HEK293 (cell line): ENCODE measurements at regions not wholly inside any gene's neighbourhood (a gene's known extent, or its start where the extent isn't known, plus 50 kb on each side); places are given as distances from the start of the nearest gene placed in this dataset.

Experiments used
- CTCF ChIA-PET: fragments of 350-600 bp; formaldehyde crosslinking; extraction: SDS; loops from one replicate; lab custom pipeline; 2021; ENCODE audit warnings: antibody characterized with exemption; lab: Yijun Ruan, JAX
- POLR2A ChIA-PET: fragments of 300-600 bp; formaldehyde crosslinking; extraction: SDS; loops from one replicate; lab custom pipeline; 2020; ENCODE audit warnings: antibody characterized with exemption, inconsistent platforms; lab: Yijun Ruan, JAX
- H3K27ac ChIP-seq: fragments of 200-500 bp; sonication (Bioruptor generic); 2 replicates; pipeline ENCODE4 v1.5.1; 2014; ENCODE audit warnings: low read depth, low read length, control low read depth, inconsistent platforms; ENCODE audit errors: extremely low read depth
- H3K36me3 ChIP-seq, 2 experiments: fragments of 200-500 bp in 1 of 2; sonication (Bioruptor generic) in 1 of 2; 1 replicate in 1 of 2; 2 replicates in 1 of 2; pipeline ENCODE4 v1.5.1; 2014 to 2017; ENCODE audit warnings: inconsistent platforms in 2 of 2, low read length in 2 of 2; ENCODE audit not compliant: control insufficient read depth in 2 of 2, insufficient read depth in 1 of 2
- H3K4me1 ChIP-seq: fragments of 200-500 bp; sonication (Bioruptor generic); 2 replicates; pipeline ENCODE4 v1.5.1; 2014; ENCODE audit warnings: mild to moderate bottlenecking, low read length, inconsistent platforms; ENCODE audit not compliant: control insufficient read depth, insufficient read depth
- H3K4me3 ChIP-seq: 2 replicates; pipeline ENCODE4 v1.5.1; 2011; ENCODE audit warnings: low read depth, mild to moderate bottlenecking, control low read depth, low read length, moderate library complexity
- H3K9me3 ChIP-seq: fragments of 200-500 bp; sonication (Bioruptor generic); 2 replicates; pipeline ENCODE4 v1.5.1; 2014; ENCODE audit warnings: low read depth, low read length, inconsistent platforms; ENCODE audit not compliant: control insufficient read depth, insufficient read depth
- EGR2 ChIP-seq: fragments of 450-650 bp; formaldehyde crosslinking; IDR thresholded peaks from 2 replicates; pipeline ENCODE4 v1.5.1; 2016; ENCODE audit warnings: low read depth, missing biosample characterization, missing genetic modification characterization
- GLI4 ChIP-seq: fragments of 450-650 bp; formaldehyde crosslinking; IDR thresholded peaks from 2 replicates; pipeline ENCODE4 v1.5.1; 2016; ENCODE audit warnings: missing biosample characterization, missing genetic modification characterization
- REPIN1 ChIP-seq: fragments of 450-650 bp; formaldehyde crosslinking; IDR thresholded peaks from 2 replicates; pipeline ENCODE4 v1.5.1; 2017; ENCODE audit warnings: missing biosample characterization, missing genetic modification characterization, low read depth
- WT1 ChIP-seq: fragments of 450-650 bp; formaldehyde crosslinking; IDR thresholded peaks from 2 replicates; pipeline ENCODE4 v1.5.1; 2016; ENCODE audit warnings: missing biosample characterization, missing genetic modification characterization
- ZBTB17 ChIP-seq: fragments of 450-650 bp; formaldehyde crosslinking; IDR thresholded peaks from 2 replicates; pipeline ENCODE4 v1.5.1; 2016; ENCODE audit warnings: missing biosample characterization, missing genetic modification characterization
- ZFHX2 ChIP-seq: fragments of 450-650 bp; formaldehyde crosslinking; conservative IDR thresholded peaks from 2 replicates; pipeline ENCODE4 v1.5.1; 2016; ENCODE audit warnings: missing biosample characterization, missing genetic modification characterization
- ZNF10 ChIP-seq: fragments of 450-650 bp; formaldehyde crosslinking; IDR thresholded peaks from 2 replicates; pipeline ENCODE4 v1.5.1; 2017; ENCODE audit warnings: missing biosample characterization, missing genetic modification characterization
- ZNF133 ChIP-seq: fragments of 450-650 bp; formaldehyde crosslinking; IDR thresholded peaks from 2 replicates; pipeline ENCODE4 v1.5.1; 2016; ENCODE audit warnings: missing biosample characterization, missing genetic modification characterization
- ZNF16 ChIP-seq: fragments of 450-650 bp; formaldehyde crosslinking; IDR thresholded peaks from 2 replicates; pipeline ENCODE4 v1.5.1; 2016; ENCODE audit warnings: low read depth, missing biosample characterization, missing genetic modification characterization
- ZNF2 ChIP-seq: fragments of 450-650 bp; formaldehyde crosslinking; IDR thresholded peaks from 2 replicates; pipeline ENCODE4 v1.5.1; 2016; ENCODE audit warnings: missing biosample characterization, missing genetic modification characterization
- ZNF221 ChIP-seq: fragments of 450-650 bp; formaldehyde crosslinking; IDR thresholded peaks from 2 replicates; pipeline ENCODE4 v1.5.1; 2017; ENCODE audit warnings: missing biosample characterization, missing genetic modification characterization, borderline replicate concordance
- ZNF311 ChIP-seq: fragments of 450-650 bp; formaldehyde crosslinking; IDR thresholded peaks from 2 replicates; pipeline ENCODE4 v1.5.1; 2017; ENCODE audit warnings: missing biosample characterization, missing genetic modification characterization, borderline replicate concordance
- ZNF391 ChIP-seq: fragments of 450-650 bp; formaldehyde crosslinking; IDR thresholded peaks from 2 replicates; pipeline ENCODE4 v1.5.1; 2016; ENCODE audit warnings: low read depth, missing biosample characterization, missing genetic modification characterization, borderline replicate concordance
- ZNF416 ChIP-seq: fragments of 450-650 bp; formaldehyde crosslinking; IDR thresholded peaks from 2 replicates; pipeline ENCODE4 v1.5.1; 2016; ENCODE audit warnings: missing biosample characterization, missing genetic modification characterization
- ZNF514 ChIP-seq: fragments of 450-650 bp; formaldehyde crosslinking; IDR thresholded peaks from 2 replicates; pipeline ENCODE4 v1.5.1; 2016; ENCODE audit warnings: missing biosample characterization, missing genetic modification characterization
- ZNF558 ChIP-seq: fragments of 450-650 bp; formaldehyde crosslinking; IDR thresholded peaks from 2 replicates; pipeline ENCODE4 v1.5.1; 2016; ENCODE audit warnings: missing biosample characterization, missing genetic modification characterization
- ZNF626 ChIP-seq: fragments of 450-650 bp; sonication (Bioruptor Pico); formaldehyde crosslinking; IDR thresholded peaks from 2 replicates; pipeline ENCODE4 v1.5.1; 2018; ENCODE audit warnings: missing biosample characterization, missing genetic modification characterization, inconsistent platforms
- ZNF768 ChIP-seq: fragments of 450-650 bp; formaldehyde crosslinking; IDR thresholded peaks from 2 replicates; pipeline ENCODE4 v1.5.1; 2018; ENCODE audit warnings: missing biosample characterization, mild to moderate bottlenecking, missing genetic modification characterization
- TF ChIP-seq, protein P1 (sequence below): fragments of 450-650 bp; formaldehyde crosslinking; IDR thresholded peaks from 2 replicates; pipeline ENCODE4; 2016; ENCODE audit warnings: missing biosample characterization, missing genetic modification characterization
- TF ChIP-seq, protein P2 (sequence below): fragments of 450-650 bp; formaldehyde crosslinking; IDR thresholded peaks from 2 replicates; pipeline ENCODE4 v1.5.1; 2016; ENCODE audit warnings: missing biosample characterization, missing genetic modification characterization
- TF ChIP-seq, protein P3 (sequence below): fragments of 450-650 bp; formaldehyde crosslinking; IDR thresholded peaks from 2 replicates; pipeline ENCODE4 v1.5.1; 2016; ENCODE audit warnings: missing biosample characterization, missing genetic modification characterization
- TF ChIP-seq, protein P4 (sequence below): fragments of 450-650 bp; formaldehyde crosslinking; IDR thresholded peaks from 2 replicates; pipeline ENCODE4 v1.5.1; 2016; ENCODE audit warnings: missing biosample characterization, missing genetic modification characterization

DNA sequence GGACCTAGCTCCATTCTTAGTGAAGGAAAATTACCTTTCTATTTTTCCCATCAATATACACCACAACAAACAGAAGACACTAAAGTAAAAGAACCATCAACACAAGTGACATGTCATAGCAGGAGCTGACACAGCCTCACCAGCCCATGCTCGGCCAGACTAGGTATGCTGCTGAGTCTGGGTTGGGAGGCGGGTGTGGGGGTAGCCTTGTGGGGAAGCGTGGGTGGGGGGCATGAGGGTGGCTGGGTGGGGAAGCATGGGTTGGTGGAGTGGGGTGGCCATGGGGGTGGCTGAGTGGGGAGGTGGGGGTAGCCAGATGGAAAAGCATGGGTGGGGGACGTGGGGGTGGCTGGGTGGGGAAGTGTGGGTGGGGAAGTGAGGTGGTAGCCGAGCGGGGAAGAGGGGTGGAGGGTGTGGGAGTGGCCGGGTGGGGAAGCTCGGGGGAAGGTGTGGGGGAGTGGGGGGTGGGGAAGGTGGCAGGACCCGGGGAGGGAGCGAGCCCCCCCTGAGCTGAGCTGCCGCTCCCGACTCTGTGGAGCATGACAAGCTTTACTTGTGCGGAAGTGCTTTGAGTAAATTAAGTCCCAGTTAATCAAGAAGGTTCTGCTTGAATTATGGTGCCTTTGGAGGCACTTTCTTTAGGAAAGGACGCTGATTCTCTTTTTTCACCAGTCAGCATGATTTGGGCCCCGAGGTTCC lies 294.6 kb upstream of the ZNF32 start:
- TF ChIP-seq ZNF768 (tag by site-specific recombination) (no peak), ZFHX2 (tag by site-specific recombination) (peak; percentile 60), ZNF221 (no peak), EGR2 (tag by site-specific recombination) (peak; percentile 65)
- no peaks in the 10 kb centered on the region for H3K4me1 ChIP-seq
- H3K27ac ChIP-seq: no peak overlapping the region
- POLR2A ChIA-PET: interaction anchor here (0.6 kb wide), 1 partner anchor 527 kb away, joined by 7 read pairs; no protein-coding TSS in a partner anchor
- H3K9me3 ChIP-seq: no peaks in the 10 kb centered on the region
- H3K36me3 ChIP-seq: no peaks in the 10 kb centered on the region
- no peak overlapping the region for H3K4me3 ChIP-seq
- CTCF ChIA-PET: no interaction called here

DNA sequence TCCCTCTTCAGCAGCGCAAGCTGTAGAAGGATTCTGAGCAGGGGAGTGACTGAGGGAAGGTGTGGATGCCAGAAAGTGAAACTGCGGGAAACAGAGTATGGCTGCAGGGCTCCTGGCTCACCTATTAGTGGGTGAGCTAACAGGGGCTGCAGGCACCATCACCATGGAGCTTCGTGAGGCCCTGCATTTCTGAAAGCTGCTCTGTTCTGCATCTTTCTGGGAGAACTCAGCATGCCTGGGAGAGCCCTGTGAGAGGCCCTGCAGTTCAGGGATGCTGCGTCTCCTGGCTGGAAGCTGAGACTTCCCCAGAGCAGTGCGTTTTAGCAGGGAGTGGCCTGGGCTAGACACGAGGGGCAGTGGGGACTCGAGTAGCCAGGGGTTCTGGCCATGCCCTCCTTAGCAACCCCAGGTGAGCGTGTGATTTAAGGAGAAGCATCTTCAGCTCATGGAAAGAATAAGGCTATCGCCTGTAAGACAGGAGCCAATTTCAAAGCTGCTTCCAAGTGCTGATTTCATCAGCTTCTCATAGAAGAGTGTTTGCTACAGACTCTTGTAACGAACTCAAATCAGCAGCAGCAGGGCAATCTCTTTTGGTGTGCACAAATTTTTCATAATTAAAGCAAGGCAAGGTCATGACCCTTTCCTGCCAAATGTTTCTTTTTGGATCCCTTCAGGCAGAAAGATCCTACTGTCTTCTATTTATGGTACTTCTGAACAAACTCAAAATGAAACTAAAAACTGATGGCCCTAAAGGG lies 293.6 kb upstream of the ZNF32 start:
- H3K9me3 ChIP-seq: no peaks in the 10 kb centered on the region
- POLR2A ChIA-PET: interaction anchor here (0.6 kb wide), 1 partner anchor 528 kb away, joined by 7 read pairs; no protein-coding TSS in a partner anchor
- CTCF ChIA-PET: no interaction called here
- no peaks in the 10 kb centered on the region for H3K4me1 ChIP-seq
- no peak overlapping the region for H3K4me3 ChIP-seq
- TF ChIP-seq ZFHX2 (tag by site-specific recombination): no peak
- TF ChIP-seq ZNF2 (tag by site-specific recombination): no peak
- no peak for TF ChIP-seq ZNF311 (tag by site-specific recombination)
- TF ChIP-seq ZNF10 (tag by site-specific recombination): no peak
- no peak for TF ChIP-seq GLI4 (tag by site-specific recombination)
- no peak for TF ChIP-seq ZNF416 (tag by site-specific recombination)
- H3K27ac ChIP-seq: no peak overlapping the region
- H3K36me3 ChIP-seq: no peaks in the 10 kb centered on the region

DNA sequence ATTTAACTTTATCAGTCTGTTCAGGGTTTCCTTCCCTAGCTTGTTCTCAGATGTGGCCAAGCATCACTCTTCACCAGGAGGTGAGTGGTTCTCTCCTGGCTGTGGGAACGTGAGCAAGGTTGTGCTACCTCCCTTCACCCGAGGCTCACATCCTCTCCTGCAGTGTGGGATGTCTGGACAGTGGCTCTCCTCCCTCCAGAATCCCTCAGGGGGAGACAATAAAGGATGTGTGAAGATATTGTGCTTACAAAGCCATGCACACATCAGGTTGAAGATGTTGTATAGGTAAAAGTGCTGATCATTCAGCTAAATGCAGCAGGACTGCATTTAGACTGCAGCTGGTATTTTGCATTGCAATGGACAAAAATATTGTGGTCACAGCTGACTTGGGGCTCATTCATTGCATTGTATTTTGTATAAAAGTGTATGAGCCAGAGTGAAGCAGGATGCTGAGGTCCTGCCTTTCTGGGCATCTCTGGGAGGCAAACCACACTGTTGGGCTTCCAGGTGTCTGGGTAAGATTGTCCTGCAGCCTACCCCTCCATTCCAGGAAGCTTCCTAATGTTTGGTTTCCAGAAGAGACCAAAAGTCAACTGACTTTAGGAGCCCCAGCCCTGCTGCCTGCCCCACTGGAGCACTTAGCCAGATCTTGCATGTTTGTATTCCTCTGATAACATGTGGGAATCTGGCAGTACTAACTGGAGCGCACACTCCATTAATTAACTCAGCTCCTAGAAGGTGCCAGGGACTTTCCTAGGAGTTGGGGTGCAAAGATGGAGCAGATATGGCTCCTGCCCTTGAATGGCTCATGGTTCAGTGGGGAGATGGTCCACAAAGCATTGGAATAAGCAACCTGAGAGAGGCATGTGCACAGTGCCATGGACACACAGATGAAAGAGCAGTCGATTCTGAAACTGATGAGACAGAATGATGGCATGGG lies 292.5 kb upstream of the ZNF32 start:
- Histone ChIP-seq H3K4me3 (no peak overlapping the region), H3K27ac (no peak overlapping the region), H3K4me1 (no peaks in the 10 kb centered on the region), H3K36me3 (no peaks in the 10 kb centered on the region), H3K9me3 (no peaks in the 10 kb centered on the region)
- POLR2A ChIA-PET: no interaction called here
- CTCF ChIA-PET: interaction anchor here (0.7 kb wide), 1 partner anchor 14 kb away, joined by 7 read pairs; no protein-coding TSS in a partner anchor
- TF ChIP-seq REPIN1 (tag by site-specific recombination): no peak
- TF ChIP-seq, protein P1, sequence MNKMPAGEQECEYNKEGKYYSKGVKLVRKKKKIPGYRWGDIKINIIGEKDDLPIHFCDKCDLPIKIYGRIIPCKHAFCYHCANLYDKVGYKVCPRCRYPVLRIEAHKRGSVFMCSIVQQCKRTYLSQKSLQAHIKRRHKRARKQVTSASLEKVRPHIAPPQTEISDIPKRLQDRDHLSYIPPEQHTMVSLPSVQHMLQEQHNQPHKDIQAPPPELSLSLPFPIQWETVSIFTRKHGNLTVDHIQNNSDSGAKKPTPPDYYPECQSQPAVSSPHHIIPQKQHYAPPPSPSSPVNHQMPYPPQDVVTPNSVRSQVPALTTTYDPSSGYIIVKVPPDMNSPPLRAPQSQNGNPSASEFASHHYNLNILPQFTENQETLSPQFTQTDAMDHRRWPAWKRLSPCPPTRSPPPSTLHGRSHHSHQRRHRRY (tag by site-specific recombination): no peak
- TF ChIP-seq ZBTB17 (tag by site-specific recombination): no peak
- TF ChIP-seq, protein P2, sequence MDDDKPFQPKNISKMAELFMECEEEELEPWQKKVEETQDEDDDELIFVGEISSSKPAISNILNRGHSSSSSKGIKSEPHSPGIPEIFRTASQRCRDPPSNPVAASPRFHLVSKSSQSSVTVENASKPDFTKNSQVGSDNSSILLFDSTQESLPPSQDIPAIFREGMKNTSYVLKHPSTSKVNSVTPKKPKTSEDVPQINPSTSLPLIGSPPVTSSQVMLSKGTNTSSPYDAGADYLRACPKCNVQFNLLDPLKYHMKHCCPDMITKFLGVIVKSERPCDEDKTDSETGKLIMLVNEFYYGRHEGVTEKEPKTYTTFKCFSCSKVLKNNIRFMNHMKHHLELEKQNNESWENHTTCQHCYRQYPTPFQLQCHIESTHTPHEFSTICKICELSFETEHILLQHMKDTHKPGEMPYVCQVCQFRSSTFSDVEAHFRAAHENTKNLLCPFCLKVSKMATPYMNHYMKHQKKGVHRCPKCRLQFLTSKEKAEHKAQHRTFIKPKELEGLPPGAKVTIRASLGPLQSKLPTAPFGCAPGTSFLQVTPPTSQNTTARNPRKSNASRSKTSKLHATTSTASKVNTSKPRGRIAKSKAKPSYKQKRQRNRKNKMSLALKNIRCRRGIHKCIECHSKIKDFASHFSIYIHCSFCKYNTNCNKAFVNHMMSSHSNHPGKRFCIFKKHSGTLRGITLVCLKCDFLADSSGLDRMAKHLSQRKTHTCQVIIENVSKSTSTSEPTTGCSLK (tag by site-specific recombination): no peak
- TF ChIP-seq ZNF514 (tag by site-specific recombination): no peak
- no peak for TF ChIP-seq ZNF133 (tag by site-specific recombination)
- no peak for TF ChIP-seq ZNF558
- TF ChIP-seq, protein P3, sequence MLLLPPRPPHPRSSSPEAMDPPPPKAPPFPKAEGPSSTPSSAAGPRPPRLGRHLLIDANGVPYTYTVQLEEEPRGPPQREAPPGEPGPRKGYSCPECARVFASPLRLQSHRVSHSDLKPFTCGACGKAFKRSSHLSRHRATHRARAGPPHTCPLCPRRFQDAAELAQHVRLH (tag by site-specific recombination): no peak
- TF ChIP-seq, protein P4, sequence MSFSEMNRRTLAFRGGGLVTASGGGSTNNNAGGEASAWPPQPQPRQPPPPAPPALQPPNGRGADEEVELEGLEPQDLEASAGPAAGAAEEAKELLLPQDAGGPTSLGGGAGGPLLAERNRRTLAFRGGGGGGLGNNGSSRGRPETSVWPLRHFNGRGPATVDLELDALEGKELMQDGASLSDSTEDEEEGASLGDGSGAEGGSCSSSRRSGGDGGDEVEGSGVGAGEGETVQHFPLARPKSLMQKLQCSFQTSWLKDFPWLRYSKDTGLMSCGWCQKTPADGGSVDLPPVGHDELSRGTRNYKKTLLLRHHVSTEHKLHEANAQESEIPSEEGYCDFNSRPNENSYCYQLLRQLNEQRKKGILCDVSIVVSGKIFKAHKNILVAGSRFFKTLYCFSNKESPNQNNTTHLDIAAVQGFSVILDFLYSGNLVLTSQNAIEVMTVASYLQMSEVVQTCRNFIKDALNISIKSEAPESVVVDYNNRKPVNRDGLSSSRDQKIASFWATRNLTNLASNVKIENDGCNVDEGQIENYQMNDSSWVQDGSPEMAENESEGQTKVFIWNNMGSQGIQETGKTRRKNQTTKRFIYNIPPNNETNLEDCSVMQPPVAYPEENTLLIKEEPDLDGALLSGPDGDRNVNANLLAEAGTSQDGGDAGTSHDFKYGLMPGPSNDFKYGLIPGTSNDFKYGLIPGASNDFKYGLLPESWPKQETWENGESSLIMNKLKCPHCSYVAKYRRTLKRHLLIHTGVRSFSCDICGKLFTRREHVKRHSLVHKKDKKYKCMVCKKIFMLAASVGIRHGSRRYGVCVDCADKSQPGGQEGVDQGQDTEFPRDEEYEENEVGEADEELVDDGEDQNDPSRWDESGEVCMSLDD (tag by site-specific recombination): no peak
- no peak for TF ChIP-seq ZNF391 (tag by site-specific recombination)
- no peak for TF ChIP-seq WT1 (tag by site-specific recombination)
- no peak for TF ChIP-seq ZNF626 (tag by site-specific recombination)
- no peak for TF ChIP-seq ZNF16 (tag by site-specific recombination)
